ENCODE measurements at regions not wholly inside any gene's neighbourhood (a gene's known extent, or its start where the extent isn't known, plus 50 kb on each side); places are given as distances from the start of the nearest gene placed in this dataset.

DNA sequence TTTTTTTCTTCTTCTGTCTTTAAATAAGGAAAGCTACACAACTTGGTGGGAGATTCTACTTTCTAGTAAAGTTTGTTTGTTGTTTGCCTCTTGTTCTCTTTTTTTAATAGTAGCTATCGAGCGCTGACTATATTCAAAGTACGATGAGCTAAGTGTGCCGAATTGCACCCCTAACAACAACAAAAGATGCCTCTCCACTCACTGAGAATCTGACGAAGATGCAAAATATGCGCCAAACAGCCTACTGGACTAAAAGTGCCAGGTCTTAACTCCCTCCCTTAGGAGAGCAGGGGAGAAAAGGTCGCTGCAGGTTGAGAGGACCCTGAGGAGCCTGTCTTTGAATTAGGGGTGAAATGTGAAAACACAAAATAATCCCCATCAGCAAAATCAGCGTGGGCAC lies 713.8 kb upstream of the WWC1 start:
- TF ChIP-seq, protein P1, sequence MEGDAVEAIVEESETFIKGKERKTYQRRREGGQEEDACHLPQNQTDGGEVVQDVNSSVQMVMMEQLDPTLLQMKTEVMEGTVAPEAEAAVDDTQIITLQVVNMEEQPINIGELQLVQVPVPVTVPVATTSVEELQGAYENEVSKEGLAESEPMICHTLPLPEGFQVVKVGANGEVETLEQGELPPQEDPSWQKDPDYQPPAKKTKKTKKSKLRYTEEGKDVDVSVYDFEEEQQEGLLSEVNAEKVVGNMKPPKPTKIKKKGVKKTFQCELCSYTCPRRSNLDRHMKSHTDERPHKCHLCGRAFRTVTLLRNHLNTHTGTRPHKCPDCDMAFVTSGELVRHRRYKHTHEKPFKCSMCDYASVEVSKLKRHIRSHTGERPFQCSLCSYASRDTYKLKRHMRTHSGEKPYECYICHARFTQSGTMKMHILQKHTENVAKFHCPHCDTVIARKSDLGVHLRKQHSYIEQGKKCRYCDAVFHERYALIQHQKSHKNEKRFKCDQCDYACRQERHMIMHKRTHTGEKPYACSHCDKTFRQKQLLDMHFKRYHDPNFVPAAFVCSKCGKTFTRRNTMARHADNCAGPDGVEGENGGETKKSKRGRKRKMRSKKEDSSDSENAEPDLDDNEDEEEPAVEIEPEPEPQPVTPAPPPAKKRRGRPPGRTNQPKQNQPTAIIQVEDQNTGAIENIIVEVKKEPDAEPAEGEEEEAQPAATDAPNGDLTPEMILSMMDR (IDR thresholded peaks at IDR 0.05) = no peak
- no peak for TF ChIP-seq EZH2 (IDR thresholded peaks at IDR 0.05; ENCODE audit: borderline replicate concordance, insufficient read depth, low read depth, low read length, poor library complexity, severe bottlenecking)
